Loucy (cell line): ENCODE measurements at regions not wholly inside any gene's neighbourhood (a gene's known extent, or its start where the extent isn't known, plus 50 kb on each side); places are given as distances from the start of the nearest gene placed in this dataset.

Experiments used
- H2AFZ ChIP-seq: fragments of 200-600 bp; sonication (generic); 2 replicates; pipeline ENCODE4 v1.6.0; 2016; ENCODE audit warnings: antibody characterized with exemption, mild to moderate bottlenecking, low read length, moderate library complexity
- H3F3A ChIP-seq: fragments of 200-600 bp; 2 replicates; pipeline ENCODE4 v1.6.0; 2016; ENCODE audit warnings: antibody characterized with exemption, low read depth, mild to moderate bottlenecking
- H3K27me3 ChIP-seq: fragments of 200-600 bp; sonication (generic); 2 replicates; pipeline ENCODE4 v1.6.1; 2014; ENCODE audit warnings: low read length, mild to moderate bottlenecking; ENCODE audit not compliant: insufficient read depth, poor library complexity, severe bottlenecking
- H3K36me3 ChIP-seq: fragments of 200-600 bp; sonication (generic); 2 replicates; pipeline ENCODE4 v1.6.1; 2016; ENCODE audit warnings: low read length; ENCODE audit not compliant: insufficient read depth
- H3K4me1 ChIP-seq: fragments of 200-600 bp; sonication (generic); 2 replicates; pipeline ENCODE4 v1.5.1; 2014; ENCODE audit warnings: low read length, mild to moderate bottlenecking; ENCODE audit not compliant: insufficient read depth, poor library complexity, severe bottlenecking
- H3K4me2 ChIP-seq: fragments of 200-600 bp; sonication (generic); 2 replicates; pipeline ENCODE4 v1.6.0; 2014; ENCODE audit warnings: antibody characterized with exemption, low read length, low read depth, mild to moderate bottlenecking; ENCODE audit not compliant: poor library complexity, severe bottlenecking
- H3K4me3 ChIP-seq: fragments of 200-600 bp; sonication (generic); 2 replicates; pipeline ENCODE4 v1.5.1; 2014; ENCODE audit warnings: low read length, mild to moderate bottlenecking, mixed read lengths; ENCODE audit not compliant: poor library complexity, severe bottlenecking
- H3K79me2 ChIP-seq: fragments of 200-600 bp; sonication (generic); 2 replicates; pipeline ENCODE4 v1.6.1; 2014; ENCODE audit warnings: low read length; ENCODE audit not compliant: insufficient read depth
- H3K9ac ChIP-seq: fragments of 200-600 bp; sonication (generic); 2 replicates; pipeline ENCODE4 v1.6.0; 2014; ENCODE audit warnings: mild to moderate bottlenecking, low read depth, low read length, moderate library complexity; ENCODE audit not compliant: poor library complexity, severe bottlenecking
- H3K9me2 ChIP-seq: fragments of 200-600 bp; sonication (generic); replicated peaks from 2 replicates; pipeline ENCODE4 v1.6.1; 2016; ENCODE audit warnings: low read depth, low read length, mixed read lengths
- H3K9me3 ChIP-seq: fragments of 200-600 bp; sonication (generic); 2 replicates; pipeline ENCODE4 v1.6.1; 2014; ENCODE audit warnings: mild to moderate bottlenecking, antibody characterized with exemption, low read length, low read depth; ENCODE audit not compliant: insufficient read depth
- H4K20me1 ChIP-seq: fragments of 200-600 bp; sonication (generic); 2 replicates; pipeline ENCODE4 v1.6.0; 2014; ENCODE audit warnings: antibody characterized with exemption, low read length, mild to moderate bottlenecking; ENCODE audit not compliant: insufficient read depth, poor library complexity, severe bottlenecking
- CTCF ChIP-seq: fragments of 200-600 bp; sonication (generic); conservative IDR thresholded peaks from 2 replicates; pipeline ENCODE4 v1.5.1; 2014; ENCODE audit warnings: mild to moderate bottlenecking, antibody characterized with exemption, low read length
- EZH2phosphoT487 ChIP-seq: fragments of 200-600 bp; IDR thresholded peaks from 2 replicates; pipeline ENCODE4 v1.6.1; 2018; ENCODE audit warnings: antibody characterized with exemption, mild to moderate bottlenecking, moderate library complexity, borderline replicate concordance

DNA sequence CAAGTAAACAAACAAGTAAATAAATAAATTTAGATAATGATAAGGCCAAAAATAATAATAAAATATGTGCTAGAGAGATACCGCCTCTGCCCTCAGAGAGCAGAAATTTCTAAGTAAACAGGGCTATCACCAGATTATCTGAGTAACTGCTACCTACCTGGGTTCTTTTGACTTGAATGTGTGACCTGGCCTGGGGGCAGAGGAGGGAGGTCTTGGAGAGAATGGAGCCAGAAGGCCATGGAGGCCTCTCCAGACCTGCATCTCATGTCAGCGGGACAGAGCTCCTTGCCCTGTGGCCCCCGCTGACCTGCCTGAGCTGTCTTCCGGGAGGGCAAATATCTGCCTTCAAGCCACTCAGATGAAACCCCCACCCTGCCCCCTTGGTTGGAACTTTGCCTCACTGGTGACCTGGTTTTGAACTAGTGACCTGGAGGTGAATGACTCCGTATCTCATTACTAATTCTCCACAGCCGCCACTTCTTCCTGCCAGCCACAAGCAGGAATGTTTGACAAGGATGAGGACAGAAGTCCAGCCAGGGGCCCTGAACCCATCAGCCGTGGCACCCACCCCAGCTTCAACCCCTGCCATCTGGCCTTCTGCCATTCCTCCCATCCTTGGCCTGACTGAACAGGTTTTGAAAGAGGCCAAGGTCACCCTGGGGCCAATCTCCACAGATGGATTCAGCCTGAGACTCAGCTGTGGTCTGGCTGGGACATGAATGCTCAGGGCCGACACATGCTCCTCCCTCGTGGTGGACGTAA is 86.8 kb upstream of the PARP11 start:
- no peak overlapping the region for H3K4me3 ChIP-seq
- peaks cover 16% of the 10 kb centered on the region for H3K4me1 ChIP-seq
- H3F3A ChIP-seq: no peaks in the 10 kb centered on the region
- H3K4me2 ChIP-seq: no peak overlapping the region
- TF ChIP-seq EZH2phosphoT487: no peak
- no peak for TF ChIP-seq CTCF
- H3K27me3 ChIP-seq: no peaks in the 10 kb centered on the region
- H3K9me2 ChIP-seq: no peaks in the 10 kb centered on the region
- no peak overlapping the region for H2AFZ ChIP-seq
- H4K20me1 ChIP-seq: no peaks in the 10 kb centered on the region
- H3K9me3 ChIP-seq: no peaks in the 10 kb centered on the region
- no peaks in the 10 kb centered on the region for H3K36me3 ChIP-seq
- H3K79me2 ChIP-seq: no peaks in the 10 kb centered on the region
- H3K9ac ChIP-seq: no peak overlapping the region

GRCh38 chr12:3958534-3958933 is 85.3 kb upstream of the PARP11 start:
- H3F3A ChIP-seq: no peaks in the 10 kb centered on the region
- H3K4me3 ChIP-seq: no peak overlapping the region
- H3K9ac ChIP-seq: no peak overlapping the region
- H3K36me3 ChIP-seq: no peaks in the 10 kb centered on the region
- no peak overlapping the region for H3K4me2 ChIP-seq
- no peak overlapping the region for H2AFZ ChIP-seq
- H3K9me2 ChIP-seq: no peaks in the 10 kb centered on the region
- no peaks in the 10 kb centered on the region for H3K9me3 ChIP-seq
- no peak for TF ChIP-seq EZH2phosphoT487
- TF ChIP-seq CTCF: no peak
- H4K20me1 ChIP-seq: no peaks in the 10 kb centered on the region
- peaks cover 16% of the 10 kb centered on the region for H3K4me1 ChIP-seq
- H3K79me2 ChIP-seq: no peaks in the 10 kb centered on the region
- no peaks in the 10 kb centered on the region for H3K27me3 ChIP-seq

- H3K4me3 ChIP-seq: no peak overlapping the region
- no peaks in the 10 kb centered on the region for H3F3A ChIP-seq
- H3K36me3 ChIP-seq: no peaks in the 10 kb centered on the region
- no peaks in the 10 kb centered on the region for H3K4me1 ChIP-seq
- H3K9me2 ChIP-seq: no peaks in the 10 kb centered on the region
- H2AFZ ChIP-seq: no peak overlapping the region
- TF ChIP-seq CTCF: no peak
- TF ChIP-seq EZH2phosphoT487: no peak
- no peak overlapping the region for H3K9ac ChIP-seq
- H3K27me3 ChIP-seq: no peaks in the 10 kb centered on the region
- H3K4me2 ChIP-seq: no peak overlapping the region
- H4K20me1 ChIP-seq: no peaks in the 10 kb centered on the region
- H3K79me2 ChIP-seq: no peaks in the 10 kb centered on the region
- H3K9me3 ChIP-seq: no peaks in the 10 kb centered on the region
Measured at GRCh38 chr12:3951380-3952135, 78.4 kb upstream of the PARP11 start.
